Activated CD8-positive, alpha-beta memory T cell treated with anti-CD3 and anti-CD28 coated beads, Interleukin-2, amount 50 U/mL, for 24 hours (primary cell): ENCODE measurements at regions not wholly inside any gene's neighbourhood (a gene's known extent, or its start where the extent isn't known, plus 50 kb on each side); places are given as distances from the start of the nearest gene placed in this dataset.
"Not testable (repeated sequence)": the region's sequence is repeated elsewhere in the genome, so short reads cannot be mapped to it uniquely, and the experiment has no call there.

Source experiments
- DNase-seq: peaks from one replicate; pipeline ENCODE4 v3.0.0-alpha.2; 2020; ENCODE audit errors: extremely low read depth

GRCh38 chr12:19988459-19988873, 379.9 kb upstream of the PDE3A start:
- no peak for DNase-seq

DNA sequence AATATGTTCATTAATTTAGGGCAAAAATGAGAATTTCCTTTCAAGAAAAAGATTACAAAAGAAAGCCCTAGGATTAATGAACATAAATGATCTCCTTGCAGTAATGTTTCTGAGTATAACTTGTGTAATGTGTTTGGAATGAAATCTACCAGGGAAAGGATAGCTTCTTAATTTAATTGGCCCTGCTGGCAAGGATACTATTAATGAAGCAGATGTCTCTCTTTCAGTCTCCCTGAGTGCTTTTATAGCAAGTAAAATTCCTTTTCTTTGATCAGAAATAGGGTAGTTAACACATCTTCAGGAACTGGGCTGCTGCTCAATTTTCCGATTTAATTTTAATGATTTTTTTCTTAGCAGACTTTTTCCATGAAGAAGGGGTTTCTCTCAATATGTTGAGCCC, 379.4 kb upstream of the PDE3A start:
- no peak for DNase-seq

DNA sequence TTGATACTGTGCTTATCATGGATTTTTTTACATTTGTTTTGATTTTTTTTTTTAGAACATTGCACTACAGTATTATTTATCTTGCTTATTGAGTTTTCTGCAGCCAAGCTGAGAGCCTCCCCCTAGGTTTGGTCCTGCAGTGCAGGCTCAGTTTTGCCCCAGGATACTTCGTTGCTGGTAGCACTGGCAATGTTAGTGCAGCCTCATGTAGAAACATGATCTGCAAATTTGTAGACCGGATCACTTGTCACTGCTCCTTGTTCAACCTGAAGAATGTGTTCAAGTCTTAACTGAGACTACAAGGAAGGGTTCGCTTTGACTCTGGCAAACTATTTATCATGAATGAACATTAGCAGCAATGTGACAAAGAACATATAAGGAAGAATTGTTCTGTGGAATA, 377.2 kb upstream of the PDE3A start:
- DNase-seq: no peak

GRCh38 chr12:19992311-19992710, 376.0 kb upstream of the PDE3A start:
- no peak for DNase-seq

DNA sequence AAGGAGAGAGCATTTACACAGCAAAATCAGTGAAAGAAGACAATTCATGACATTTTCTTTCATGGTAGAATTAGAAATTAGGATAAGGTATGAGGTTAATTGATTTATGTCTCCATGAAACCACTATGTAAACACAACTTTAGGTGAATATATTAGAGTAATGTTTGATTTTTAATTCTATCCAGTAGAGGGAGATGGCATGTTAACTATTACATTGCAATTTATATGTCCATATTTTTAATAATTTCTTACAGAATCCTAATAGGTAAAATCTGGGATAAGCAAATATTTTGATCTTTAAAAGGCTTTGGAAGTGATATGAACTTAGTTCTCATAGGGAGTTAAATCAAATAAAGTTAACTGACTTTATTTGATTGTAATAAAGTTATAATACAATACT, 373.4 kb upstream of the PDE3A start:
- DNase-seq: no peak

GRCh38 chr12:19997656-19998400, 370.5 kb upstream of the PDE3A start:
- DNase-seq: no peak

- DNase-seq: no peak
Measured at GRCh38 chr12:19998411-19998810, 369.9 kb upstream of the PDE3A start.

DNA sequence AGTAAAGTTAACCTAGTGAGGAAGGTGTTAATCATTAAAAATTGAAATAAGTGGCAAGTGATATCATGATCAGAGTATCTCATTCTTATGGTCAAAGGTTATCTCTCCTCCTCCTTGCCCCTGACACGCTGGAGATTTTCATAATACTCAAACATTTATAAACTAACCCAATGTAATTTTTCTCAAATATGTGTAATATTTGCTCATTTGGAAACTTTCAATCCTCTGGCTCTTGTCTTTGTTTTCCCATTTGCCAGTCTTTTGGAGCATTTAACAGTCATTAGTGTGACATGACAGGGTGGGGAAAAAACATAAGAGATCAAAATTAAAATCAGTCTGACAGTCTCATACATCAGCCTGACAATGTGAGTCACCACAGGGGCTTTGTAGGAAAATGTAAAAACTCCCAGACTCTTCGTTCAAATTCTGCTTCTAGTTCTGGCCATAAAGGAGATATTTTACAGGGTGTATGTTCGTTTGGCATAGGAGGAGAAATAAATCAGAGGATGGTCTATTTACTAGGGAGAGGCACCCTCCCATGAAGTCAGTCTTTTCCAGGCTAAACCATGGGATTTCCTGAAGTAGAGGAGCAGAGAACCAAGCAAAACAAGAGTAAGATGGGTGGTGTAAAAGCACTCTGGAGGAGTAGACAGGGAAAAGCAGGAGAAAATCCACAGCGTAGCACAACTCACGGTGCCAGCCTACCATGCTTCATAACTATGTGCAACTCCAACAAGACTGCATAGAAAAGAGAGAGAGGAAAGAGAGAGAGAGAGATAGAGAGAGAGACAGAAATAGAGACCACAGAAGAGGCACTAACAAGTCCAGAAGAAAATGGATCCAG, 369.2 kb upstream of the PDE3A start:
- no peak for DNase-seq

DNA sequence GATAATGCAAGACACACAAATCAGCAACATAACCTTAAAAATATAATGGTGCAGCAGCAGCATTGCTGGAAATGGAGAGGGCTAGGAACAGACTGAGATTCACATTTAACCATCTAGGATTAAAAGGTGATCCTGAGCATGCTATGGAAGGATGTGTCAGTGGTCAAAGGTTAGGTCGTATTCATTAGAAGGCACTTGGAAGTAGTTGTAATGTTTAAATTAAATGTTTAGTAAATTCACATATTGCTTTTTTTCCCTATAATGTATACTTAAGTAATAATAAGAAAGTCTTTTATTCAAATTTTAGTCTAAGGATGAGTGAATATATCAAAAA, 368.6 kb upstream of the PDE3A start:
- DNase-seq: no peak

- no peak for DNase-seq
Measured at GRCh38 chr12:20000229-20000849, 368.0 kb upstream of the PDE3A start.

GRCh38 chr12:20003252-20003651, 365.1 kb upstream of the PDE3A start:
- DNase-seq: no peak

DNA sequence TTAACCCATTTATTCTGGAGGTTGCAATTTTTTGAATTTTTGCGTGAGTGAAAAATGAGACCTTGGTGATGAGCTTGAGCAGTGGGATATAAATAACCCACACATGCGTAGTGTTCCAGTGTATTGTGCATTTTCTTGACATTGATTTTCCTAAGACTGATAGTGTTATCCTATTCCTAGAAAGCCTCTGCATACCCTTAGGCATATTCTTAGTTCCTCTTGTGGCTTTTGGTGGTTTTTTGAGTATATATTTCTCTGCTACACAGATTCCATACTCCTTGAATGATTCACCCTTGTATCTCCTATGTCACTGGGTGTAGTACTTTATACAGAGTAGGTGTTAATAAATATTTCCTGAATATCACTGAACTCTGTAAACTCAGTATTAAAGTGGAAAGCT, 363.4 kb upstream of the PDE3A start:
- no peak for DNase-seq

GRCh38 chr12:20006871-20007730, 361.2 kb upstream of the PDE3A start:
- DNase-seq: no peak

- not testable (repeated sequence) for DNase-seq
Measured at GRCh38 chr12:20009965-20010364, 358.4 kb upstream of the PDE3A start.

DNA sequence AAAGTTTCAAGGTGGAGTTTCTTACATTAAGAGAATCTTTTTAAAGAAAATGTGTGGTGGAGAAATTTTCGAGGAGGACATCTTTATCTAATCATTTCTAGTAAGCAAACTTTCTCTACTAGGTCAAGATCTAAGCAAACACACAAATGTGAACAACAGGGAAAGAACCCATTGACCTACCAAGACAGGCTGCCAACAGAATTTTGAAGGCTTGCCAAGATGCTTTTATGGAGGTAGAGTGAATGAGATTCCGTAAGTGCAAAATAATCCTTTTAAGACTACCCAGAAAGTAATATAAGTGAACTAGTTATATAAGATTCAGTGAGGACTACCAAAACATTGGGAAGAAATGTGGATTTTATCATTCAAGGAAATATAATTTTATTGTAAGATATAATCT, 357.1 kb upstream of the PDE3A start:
- no peak for DNase-seq

GRCh38 chr12:20017802-20018201, 350.5 kb upstream of the PDE3A start:
- no peak for DNase-seq

DNA sequence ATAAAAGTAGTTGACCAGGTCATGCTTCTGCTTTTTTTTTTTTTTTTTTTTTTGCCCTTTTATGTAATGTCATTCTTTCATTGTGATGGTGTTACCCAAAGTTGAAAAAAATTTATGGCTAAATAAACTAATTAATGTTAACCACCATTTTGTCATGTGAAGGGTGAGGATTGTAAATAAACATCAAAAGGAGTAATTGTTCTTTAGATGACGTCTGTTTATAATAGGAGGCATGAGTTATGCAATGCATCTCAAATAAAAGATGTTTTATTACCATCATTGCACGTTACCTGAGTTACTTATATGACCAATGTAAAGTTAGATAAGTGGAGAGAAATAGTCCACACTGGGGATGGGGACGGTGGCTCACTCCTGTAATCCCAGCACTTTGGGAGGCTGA, 349.9 kb upstream of the PDE3A start:
- no peak for DNase-seq

DNA sequence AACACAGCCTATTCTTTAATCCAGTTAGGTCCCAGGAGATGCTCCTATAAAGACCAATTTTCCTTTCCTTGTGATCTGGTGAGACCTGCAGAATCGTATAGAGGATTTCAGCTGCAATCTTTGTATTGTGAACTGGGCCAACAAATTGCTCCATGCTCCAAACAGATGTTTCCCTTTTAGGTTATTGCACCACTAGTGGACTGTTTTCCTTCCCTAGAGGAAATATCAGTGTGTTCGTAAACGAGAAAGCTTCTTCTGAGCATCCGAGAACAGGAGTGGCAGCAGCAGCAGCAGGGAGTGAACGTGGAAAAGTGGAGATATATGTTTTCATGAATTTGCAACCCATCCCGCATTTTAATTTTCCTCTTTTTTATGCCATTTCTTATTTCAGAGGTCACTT, 344.1 kb upstream of the PDE3A start:
- DNase-seq: no peak

GRCh38 chr12:20028033-20028432, 340.3 kb upstream of the PDE3A start:
- DNase-seq: no peak

GRCh38 chr12:20030826-20031225, 337.5 kb upstream of the PDE3A start:
- no peak for DNase-seq

DNA sequence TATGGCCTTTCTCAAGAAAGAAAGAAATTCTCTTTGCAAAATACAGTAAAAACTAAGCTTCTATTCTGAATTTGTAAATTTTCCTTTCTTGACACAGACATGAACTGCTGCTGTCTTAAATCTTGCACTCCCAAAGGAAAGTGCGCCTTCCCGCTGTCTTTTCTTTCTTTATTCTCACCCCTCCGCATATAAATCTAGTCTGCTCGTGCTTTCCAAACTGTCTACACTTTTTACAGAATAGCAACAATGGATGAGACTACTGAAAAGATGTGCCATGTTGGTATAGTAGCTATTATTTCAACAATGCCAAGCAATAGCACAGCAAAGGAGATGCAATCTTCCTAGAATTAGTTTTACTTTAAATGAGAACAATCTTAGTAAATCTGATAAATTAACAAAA, 328.8 kb upstream of the PDE3A start:
- DNase-seq: no peak

DNA sequence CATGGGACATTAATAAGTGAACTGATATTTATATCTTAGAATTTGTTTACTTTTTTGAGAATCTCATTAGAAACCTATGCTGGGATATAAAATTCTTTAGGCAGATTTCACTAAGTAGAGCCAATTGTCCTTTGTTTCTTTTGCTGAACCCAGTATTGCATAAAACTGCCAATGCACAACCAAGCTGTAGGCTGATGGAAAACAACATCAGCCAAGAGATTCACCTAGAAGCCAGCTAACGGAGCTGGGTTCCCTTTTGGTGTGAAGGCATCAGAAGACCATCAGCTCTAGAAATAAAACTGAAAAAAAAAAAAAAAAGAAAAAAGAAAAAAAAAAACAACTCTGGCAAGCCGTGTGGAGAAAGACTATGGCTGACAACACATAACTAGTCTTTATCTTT, 328.2 kb upstream of the PDE3A start:
- DNase-seq: no peak
